GM12878 (cell line): ENCODE measurements at regions not wholly inside any gene's neighbourhood (a gene's known extent, or its start where the extent isn't known, plus 50 kb on each side); places are given as distances from the start of the nearest gene placed in this dataset.

Source experiments
- BHLHE40 ChIP-seq, 2 experiments: fragments of 450-650 bp in 1 of 2; IDR thresholded peaks; 2 replicates each; pipeline ENCODE4 v1.6.1; 2011 to 2017; ENCODE audit warnings: low read depth in 2 of 2, borderline replicate concordance in 1 of 2, improper control_type of control experiment in 1 of 2, low read length in 1 of 2, mild to moderate bottlenecking in 1 of 2
- CREM ChIP-seq: IDR thresholded peaks from 2 replicates; pipeline ENCODE4 v1.6.1; 2014; ENCODE audit warnings: antibody characterized with exemption, low read depth
- E2F4 ChIP-seq: IDR thresholded peaks from 2 replicates; pipeline ENCODE4 v1.6.1; 2012; ENCODE audit warnings: low read depth, low read length, improper control_type of control experiment
- ETV6 ChIP-seq, 2 experiments: fragments of 450-650 bp in 1 of 2; IDR thresholded peaks in 1 of 2; conservative IDR thresholded peaks in 1 of 2; 2 replicates each; pipeline ENCODE4 v1.6.1; 2014; ENCODE audit warnings: antibody characterized with exemption in 1 of 2, borderline replicate concordance in 1 of 2, low read depth in 1 of 2, mild to moderate bottlenecking in 1 of 2, moderate library complexity in 1 of 2
- FOS ChIP-seq: IDR thresholded peaks from 3 replicates; pipeline ENCODE4 v1.6.1; 2011; ENCODE audit warnings: borderline replicate concordance; ENCODE audit not compliant: insufficient read length; ENCODE audit errors: extremely low read depth
- ZBTB33 ChIP-seq: fragments of 450-650 bp; IDR thresholded peaks from 2 replicates; pipeline ENCODE4 v1.6.1; 2017; ENCODE audit warnings: mild to moderate bottlenecking

GRCh38 chr2:221051162-221051561 is 520.9 kb downstream of the EPHA4 start:
- no peak for TF ChIP-seq ZBTB33
- no peak for TF ChIP-seq FOS
- TF ChIP-seq CREM: no peak
- no peak for TF ChIP-seq E2F4
- TF ChIP-seq BHLHE40 (IDR thresholded peaks at IDR 0.05; ENCODE audit: borderline replicate concordance in 1 of 2, low read depth in 2 of 2, low read length in 1 of 2): no peak
- no peak for TF ChIP-seq ETV6 (conservative IDR thresholded peaks at IDR 0.05 in 1 of 2, IDR thresholded peaks at IDR 0.05 in 1 of 2; ENCODE audit: borderline replicate concordance in 1 of 2, low read depth in 1 of 2)
